GM21723 (cell line): ENCODE measurements at regions not wholly inside any gene's neighbourhood (a gene's known extent, or its start where the extent isn't known, plus 50 kb on each side); places are given as distances from the start of the nearest gene placed in this dataset.
"Not testable (repeated sequence)": the region's sequence is repeated elsewhere in the genome, so short reads cannot be mapped to it uniquely, and the experiment has no call there.

Experiments used
- ATAC-seq: cut with Tn5 transposase; IDR thresholded peaks from one replicate; pipeline ENCODE4 v1.9.1; 2021; ENCODE audit warnings: mild to moderate bottlenecking, moderate library complexity; ENCODE audit not compliant: unreplicated experiment

DNA sequence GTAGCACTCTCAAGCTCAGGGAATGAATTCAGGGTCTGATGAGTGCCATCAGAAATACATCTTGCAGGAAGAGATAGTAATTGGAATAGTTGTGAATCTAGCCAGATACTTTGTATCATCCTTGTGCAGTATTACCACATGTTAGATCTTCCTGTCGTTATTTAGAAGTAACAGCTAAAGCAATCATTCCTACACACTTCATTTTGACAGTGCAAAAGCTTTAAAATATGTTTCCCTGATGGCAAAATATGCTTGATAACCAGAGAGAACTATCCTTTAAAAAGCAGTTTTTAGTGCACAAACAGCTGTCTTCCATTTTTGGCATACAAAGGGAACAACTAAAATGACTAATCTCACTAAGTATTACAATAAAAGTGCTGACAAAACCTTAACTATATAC lies 149.5 kb upstream of the SLC38A2 start:
- ATAC-seq, result no peak

DNA sequence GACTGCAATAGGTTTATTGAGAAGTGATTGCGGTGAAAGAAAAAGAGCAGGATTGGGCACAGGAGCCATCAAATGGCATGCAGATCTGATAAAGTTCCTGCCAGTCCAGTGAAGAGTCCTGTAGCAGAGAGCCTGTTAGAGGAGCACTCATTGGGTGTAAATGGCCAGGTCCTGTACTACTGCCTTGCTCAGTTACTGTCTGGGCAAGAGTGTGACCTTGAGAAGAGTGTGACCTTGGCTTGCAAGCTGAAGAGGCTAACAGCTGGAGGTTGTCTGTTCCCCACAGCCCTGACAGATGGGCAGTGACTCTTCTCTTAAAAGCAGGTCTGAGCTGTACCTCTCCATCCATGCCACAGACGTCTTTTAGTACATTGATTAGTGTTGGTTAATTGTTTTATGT lies 148.6 kb upstream of the SLC38A2 start:
- ATAC-seq, result no peak

DNA sequence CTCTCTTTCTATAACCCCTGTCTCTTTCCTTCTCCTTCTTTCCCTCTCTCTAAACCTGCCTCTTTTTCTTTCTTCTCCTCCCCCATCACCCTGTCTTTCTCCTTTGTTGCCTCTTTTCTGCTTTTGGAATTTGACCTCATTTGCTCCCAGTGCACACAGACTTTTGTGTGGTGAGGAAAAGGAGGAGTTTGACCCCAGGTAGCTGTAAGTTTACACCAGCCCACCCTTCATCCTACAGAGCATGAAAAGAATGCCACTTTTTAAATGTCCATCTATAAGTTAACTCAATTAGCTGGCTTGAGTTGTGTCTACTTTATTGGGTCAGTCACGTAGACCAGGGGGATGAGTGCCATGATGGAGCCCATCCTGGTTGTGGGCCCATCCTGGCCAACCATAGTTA lies 146.8 kb upstream of the SLC38A2 start:
- ATAC-seq, result no peak

- no peak for ATAC-seq
Measured at GRCh38 chr12:46518729-46519128, 146.2 kb upstream of the SLC38A2 start.

DNA sequence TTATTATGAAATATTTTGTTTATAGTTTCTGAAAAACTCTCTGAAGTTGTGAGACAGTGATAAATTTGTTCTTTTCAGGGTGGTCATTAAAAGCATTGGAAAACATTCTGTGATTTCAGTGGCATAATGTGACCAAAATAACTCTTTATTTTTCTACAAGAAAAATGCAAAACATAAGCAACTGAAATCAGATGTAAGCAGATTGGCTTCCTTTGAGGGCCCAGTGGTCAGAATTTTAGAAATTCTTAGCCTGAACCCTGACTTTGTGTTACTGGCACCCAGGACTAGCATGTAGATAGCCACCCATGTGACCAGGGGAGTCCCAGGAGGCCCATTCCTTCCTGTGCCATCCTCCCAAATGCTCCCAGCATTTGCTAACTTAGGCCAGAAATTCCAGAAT lies 145.6 kb upstream of the SLC38A2 start:
- ATAC-seq, result no peak

GRCh38 chr12:46517579-46517962 lies 145.0 kb upstream of the SLC38A2 start:
- peak; percentile 17 for ATAC-seq

DNA sequence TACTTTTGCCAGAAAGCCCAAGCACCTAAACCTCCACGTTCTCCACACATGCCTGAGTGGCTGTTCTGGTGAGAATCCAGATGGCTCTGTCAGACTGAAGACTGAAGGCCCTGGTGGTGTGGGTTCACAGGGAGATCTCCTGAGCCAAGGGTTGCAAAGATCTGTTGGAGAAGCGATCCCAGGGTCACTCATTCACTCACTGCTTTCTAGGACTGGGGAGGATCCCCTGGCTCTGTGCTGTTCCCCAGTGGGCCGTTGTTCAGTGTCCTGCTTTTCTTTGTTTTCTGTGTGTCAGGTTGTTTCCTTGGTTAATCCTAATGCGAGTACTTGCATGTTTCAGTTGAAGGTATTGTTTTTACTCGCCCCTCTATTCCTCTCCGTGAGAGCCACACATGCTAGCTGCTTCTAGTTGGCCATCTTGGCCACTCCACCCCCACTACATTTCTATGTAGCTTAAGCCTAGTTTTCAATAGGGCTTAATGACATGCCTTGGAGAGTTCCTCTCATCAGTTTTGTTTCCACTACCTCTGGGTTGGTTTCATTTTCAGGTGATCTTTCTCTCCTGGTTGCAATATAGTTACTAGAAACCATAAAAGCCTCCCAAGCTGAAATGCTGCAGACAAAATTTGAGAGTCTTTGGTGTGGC lies 144.5 kb upstream of the SLC38A2 start:
- peak; percentile 96 for ATAC-seq

GRCh38 chr12:46516238-46516932 lies 143.8 kb upstream of the SLC38A2 start:
- no peak for ATAC-seq

DNA sequence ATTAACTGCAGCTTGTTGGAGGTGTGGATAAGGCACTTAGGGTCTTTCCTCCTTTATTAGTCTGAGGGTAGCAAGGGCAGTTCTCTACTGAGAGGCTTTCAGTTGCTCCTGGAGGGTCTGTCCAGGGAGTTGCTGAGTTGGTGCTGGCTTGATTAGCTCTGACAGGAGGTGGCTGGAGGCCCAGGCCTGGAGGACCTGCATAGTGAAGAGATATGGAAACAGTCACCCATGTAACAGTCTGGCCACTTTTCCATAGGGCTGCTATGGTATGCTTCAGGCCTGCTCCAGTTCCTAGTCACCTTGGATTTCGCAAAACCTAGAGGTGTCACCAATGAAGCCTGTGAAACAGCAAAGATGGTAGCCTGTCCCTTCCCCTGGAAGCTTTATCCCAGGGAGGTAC lies 143.3 kb upstream of the SLC38A2 start:
- no peak for ATAC-seq

DNA sequence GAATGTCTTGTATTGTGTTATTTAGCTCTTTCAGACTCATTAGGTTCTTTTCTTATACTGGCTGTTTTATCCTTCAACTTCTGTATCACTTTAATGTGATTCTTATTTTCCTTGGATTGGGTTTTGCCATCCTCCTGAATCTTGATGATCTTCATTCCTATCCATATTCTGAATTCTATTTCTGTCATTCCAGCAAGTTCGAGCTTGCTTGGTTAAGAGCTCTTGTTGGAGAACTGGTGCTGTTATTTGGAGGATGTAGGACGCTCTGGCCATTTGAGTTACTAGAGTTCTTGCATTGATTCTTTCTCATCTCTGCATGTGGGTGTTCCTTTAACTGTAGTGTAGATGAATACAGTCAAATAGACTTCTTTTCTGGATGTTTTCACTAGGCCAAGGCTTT lies 142.3 kb upstream of the SLC38A2 start:
- no peak for ATAC-seq

DNA sequence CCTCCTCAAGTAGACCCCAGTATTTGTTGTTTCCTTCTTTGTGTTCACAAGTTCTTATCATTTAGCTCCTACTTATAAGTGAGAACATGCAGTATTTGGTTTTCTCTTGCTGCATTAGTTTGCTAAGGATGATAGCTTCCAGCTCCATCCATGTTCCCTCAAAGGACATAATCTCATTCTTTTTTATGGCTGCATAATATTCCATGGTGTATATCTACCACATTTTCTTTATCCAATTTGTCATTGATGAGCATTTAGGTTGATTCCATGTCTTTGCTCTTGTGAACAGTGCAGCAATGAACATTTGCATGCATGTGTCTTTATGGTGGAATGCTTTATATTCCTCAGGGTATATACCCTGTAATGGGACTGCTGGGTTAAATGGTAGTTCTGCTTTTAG lies 137.7 kb upstream of the SLC38A2 start:
- ATAC-seq, result not testable (repeated sequence)

DNA sequence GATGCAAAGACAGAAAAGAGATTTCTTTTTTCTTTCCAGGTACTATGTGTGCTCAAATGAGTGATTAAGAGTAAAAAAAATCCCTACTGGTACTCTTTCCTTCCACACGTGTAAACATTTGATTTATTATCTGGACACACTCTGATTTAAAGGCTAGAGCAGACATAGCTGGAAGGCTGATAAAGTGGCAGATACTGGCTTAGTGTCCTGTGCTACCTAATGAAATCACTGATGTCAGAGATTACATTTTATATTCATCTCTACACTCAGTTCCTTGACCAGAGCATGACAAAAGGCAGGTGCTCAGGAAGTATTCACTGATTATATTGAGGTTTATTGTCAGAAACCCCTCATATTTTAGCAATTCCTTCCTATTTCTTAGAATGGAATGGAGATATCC lies 136.6 kb upstream of the SLC38A2 start:
- ATAC-seq, result no peak

- ATAC-seq, result no peak
Measured at GRCh38 chr12:46508651-46509050, 136.1 kb upstream of the SLC38A2 start.

- ATAC-seq, result no peak
Measured at GRCh38 chr12:46507766-46508165, 135.2 kb upstream of the SLC38A2 start.

GRCh38 chr12:46506961-46507360 lies 134.4 kb upstream of the SLC38A2 start:
- no peak for ATAC-seq

DNA sequence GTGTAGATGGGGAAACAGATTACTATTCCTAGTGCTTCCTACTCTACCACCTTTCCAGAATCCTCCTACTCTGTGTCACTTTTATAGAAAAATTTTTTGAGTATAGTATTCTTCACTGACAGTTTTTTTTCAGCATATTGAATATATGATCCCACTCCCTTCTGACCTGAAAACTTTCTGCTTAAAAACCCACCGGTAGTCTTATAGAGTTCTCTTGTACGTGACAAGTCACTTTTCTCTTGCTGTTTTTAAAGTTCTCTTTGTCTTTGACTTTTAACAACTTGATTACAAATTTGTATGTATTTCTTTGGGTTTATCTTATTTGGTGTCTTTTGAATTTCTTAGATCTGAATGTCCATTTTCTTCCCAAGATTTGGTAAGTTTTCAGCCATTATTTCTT lies 133.6 kb upstream of the SLC38A2 start:
- ATAC-seq, result no peak

- ATAC-seq, result no peak
Measured at GRCh38 chr12:46504494-46504893, 131.9 kb upstream of the SLC38A2 start.

- no peak for ATAC-seq
Measured at GRCh38 chr12:46503637-46504175, 131.1 kb upstream of the SLC38A2 start.

DNA sequence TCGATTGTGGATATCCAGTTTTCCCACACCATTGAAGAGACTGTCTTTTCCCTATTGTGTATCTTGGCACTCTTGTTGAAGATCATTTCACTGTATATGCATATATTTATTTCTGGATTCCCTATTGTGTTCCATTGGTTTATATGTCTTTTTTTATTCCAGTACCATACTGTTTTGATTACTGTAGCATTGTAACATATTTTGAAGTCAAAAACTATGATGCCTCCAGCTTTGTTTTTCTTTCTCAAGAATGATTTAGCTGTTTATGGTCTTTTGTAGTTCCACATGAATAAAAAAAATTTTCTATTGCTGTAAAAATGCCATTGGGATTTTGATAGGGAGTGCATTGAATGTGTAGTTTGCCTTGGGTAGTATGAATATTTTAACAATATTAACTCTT lies 128.1 kb upstream of the SLC38A2 start:
- no peak for ATAC-seq

GRCh38 chr12:46499901-46500300 lies 127.3 kb upstream of the SLC38A2 start:
- ATAC-seq, result peak; percentile 89

DNA sequence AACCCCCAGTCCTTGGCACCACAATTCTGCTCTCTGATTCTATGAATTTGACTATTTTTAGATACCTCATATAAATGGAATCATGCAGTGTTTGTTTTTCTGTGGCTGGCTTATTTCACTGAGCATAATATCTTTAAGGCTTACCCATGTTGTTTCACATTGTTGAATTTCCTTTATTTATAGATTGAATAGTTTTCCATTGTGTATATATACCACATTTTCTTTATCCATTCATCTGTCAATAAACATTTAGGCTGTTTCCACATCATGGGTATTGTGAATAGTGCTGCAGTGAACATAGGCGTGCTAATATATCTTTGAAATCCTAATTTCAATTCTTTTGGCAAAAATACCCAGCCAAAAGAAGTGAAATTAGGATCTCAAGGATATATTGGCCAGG lies 126.7 kb upstream of the SLC38A2 start:
- ATAC-seq, result no peak

DNA sequence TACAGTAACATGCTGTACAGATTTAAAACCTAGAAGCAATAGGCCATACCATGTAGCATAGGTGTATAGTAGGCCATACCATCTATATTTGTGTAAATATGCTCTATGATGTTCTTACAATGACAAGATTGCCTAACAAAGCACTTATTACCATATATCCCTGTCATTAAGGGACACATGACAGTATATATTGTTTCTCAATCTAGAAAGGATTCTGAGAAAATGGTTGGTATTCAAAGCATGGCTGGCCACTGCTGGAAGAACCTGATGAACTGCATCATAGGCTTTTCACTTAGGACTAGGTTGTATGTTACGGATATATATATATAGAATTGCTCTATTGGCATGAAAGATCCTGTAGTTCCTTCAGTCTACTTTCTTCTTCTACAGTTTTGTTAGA lies 125.2 kb upstream of the SLC38A2 start:
- ATAC-seq, result no peak

GRCh38 chr12:46494424-46494823 lies 121.9 kb upstream of the SLC38A2 start:
- ATAC-seq, result no peak
